RWPE1 (cell line): ENCODE measurements at regions not wholly inside any gene's neighbourhood (a gene's known extent, or its start where the extent isn't known, plus 50 kb on each side); places are given as distances from the start of the nearest gene placed in this dataset.

Experiments
- CTCF ChIA-PET: fragments of 350-600 bp; sonication (Branson Sonifier 250); formaldehyde crosslinking; extraction: SDS; loops from one replicate; lab custom pipeline; 2021; lab: Yijun Ruan, JAX
- POLR2A ChIA-PET: fragments of 400-600 bp; formaldehyde crosslinking; extraction: SDS; loops from one replicate; lab custom pipeline; 2020; ENCODE audit warnings: antibody characterized with exemption; ENCODE audit not compliant: low non-redundant PET; lab: Yijun Ruan, JAX
- DNase-seq: peaks from one replicate; pipeline ENCODE4 v3.0.0; 2012; ENCODE audit warnings: low spot score
- H3K27ac ChIP-seq: fragments of 450-650 bp; 2 replicates; pipeline ENCODE4 v1.5.1; 2017
- CTCF ChIP-seq: fragments of 450-650 bp; conservative IDR thresholded peaks from 2 replicates; pipeline ENCODE4 v1.5.1; 2017; ENCODE audit warnings: low read depth, mild to moderate bottlenecking

GRCh38 chr3:5638550-5638949 lies 451.0 kb downstream of the EDEM1 start:
- H3K27ac ChIP-seq, result no peak overlapping the region
- ChIA-PET CTCF (no interaction called here), POLR2A (no interaction called here)
- no peak for DNase-seq
- no peak for TF ChIP-seq CTCF

- ChIA-PET POLR2A (no interaction called here), CTCF (no interaction called here)
- H3K27ac ChIP-seq, result no peak overlapping the region
- no peak for DNase-seq
- TF ChIP-seq CTCF, result no peak
Observed at GRCh38 chr3:5644773-5645670, 457.5 kb downstream of the EDEM1 start.

GRCh38 chr3:5645692-5646410 lies 458.3 kb downstream of the EDEM1 start:
- POLR2A ChIA-PET, result no interaction called here
- CTCF ChIA-PET, result no interaction called here
- TF ChIP-seq CTCF, result no peak
- no peak for DNase-seq
- no peak overlapping the region for H3K27ac ChIP-seq

GRCh38 chr3:5650303-5650702 lies 462.8 kb downstream of the EDEM1 start:
- no peak for DNase-seq
- ChIA-PET CTCF (no interaction called here), POLR2A (no interaction called here)
- H3K27ac ChIP-seq, result no peak overlapping the region
- no peak for TF ChIP-seq CTCF

- DNase-seq, result no peak
- POLR2A ChIA-PET, result no interaction called here
Observed at GRCh38 chr3:5651351-5651750, 463.8 kb downstream of the EDEM1 start.

More at GRCh38 chr3:5651351-5651750, 463.8 kb downstream of the EDEM1 start:
- H3K27ac ChIP-seq, result no peak overlapping the region
- no peak for TF ChIP-seq CTCF
- CTCF ChIA-PET, result no interaction called here
